ENCODE measurements at regions not wholly inside any gene's neighbourhood (a gene's known extent, or its start where the extent isn't known, plus 50 kb on each side); places are given as distances from the start of the nearest gene placed in this dataset.

- WGBS, result 66% methylated on average over 9 of the region's 9 CpGs
- peaks cover 8 to 21% (median 12%) of the 10 kb centered on the region in 4 donors for H3K9me3 ChIP-seq (ENCODE audit: control insufficient read depth in 4 of 4, low read length in 3 of 4)
- H3K36me3 ChIP-seq (ENCODE audit: control insufficient read depth in 4 of 4, insufficient read depth in 3 of 4, low read depth in 1 of 4, low read length in 3 of 4), result no peaks in the 10 kb centered on the region
- H3K4me3 ChIP-seq (ENCODE audit: low read depth in 1 of 3, low read length in 3 of 3), result no peak overlapping the region
- no peak for DNase-seq (ENCODE audit: low spot score)
- H3K4me1 ChIP-seq (ENCODE audit: control insufficient read depth in 4 of 4, insufficient read depth in 4 of 4, low read length in 3 of 4), result no peaks in the 10 kb centered on the region
- H3K27me3 ChIP-seq (ENCODE audit: control insufficient read depth in 4 of 4, insufficient read depth in 4 of 4, low read length in 3 of 4), result peaks cover 0 to 3% (median under 1%) of the 10 kb centered on the region in 4 donors
- H3K9ac ChIP-seq (ENCODE audit: low read depth in 1 of 2, low read length in 2 of 2), result no peak overlapping the region
- H3K27ac ChIP-seq (ENCODE audit: low read depth in 1 of 2, low read length in 2 of 2), result no peak overlapping the region
- TF ChIP-seq HNF4G (IDR thresholded peaks at IDR 0.05) (no peak), GABPA (IDR thresholded peaks at IDR 0.05 in 1 of 2, conservative IDR thresholded peaks at IDR 0.05 in 1 of 2) (no peak), RAD21 (IDR thresholded peaks at IDR 0.05) (no peak), EGR1 (IDR thresholded peaks at IDR 0.05; ENCODE audit: low read depth in 2 of 2) (no peak), FOXA2 (IDR thresholded peaks at IDR 0.05) (no peak), NR2F2 (IDR thresholded peaks at IDR 0.05) (no peak)
These were observed 188.8 kb downstream of the SNX19 start for GRCh38 chr11:130727157-130728119.

- H3K9me3 ChIP-seq (ENCODE audit: control insufficient read depth in 4 of 4, low read length in 3 of 4), result peaks cover 9 to 21% (median 14%) of the 10 kb centered on the region in 4 donors
- TF ChIP-seq REST (IDR thresholded peaks at IDR 0.05) (no peak), HNF4A (conservative IDR thresholded peaks at IDR 0.05) (no peak), FOXA2 (IDR thresholded peaks at IDR 0.05) (no peak), NR2F2 (IDR thresholded peaks at IDR 0.05) (no peak), TAF1 (conservative IDR thresholded peaks at IDR 0.05) (no peak), RAD21 (IDR thresholded peaks at IDR 0.05) (no peak)
- peaks cover 0 to 3% (median 0%) of the 10 kb centered on the region in 4 donors for H3K27me3 ChIP-seq (ENCODE audit: control insufficient read depth in 4 of 4, insufficient read depth in 4 of 4, low read length in 3 of 4)
- no peak overlapping the region for H3K27ac ChIP-seq (ENCODE audit: low read depth in 1 of 2, low read length in 2 of 2)
- H3K4me1 ChIP-seq (ENCODE audit: control insufficient read depth in 4 of 4, insufficient read depth in 4 of 4, low read length in 3 of 4), result no peaks in the 10 kb centered on the region
- no peak overlapping the region for H3K9ac ChIP-seq (ENCODE audit: low read depth in 1 of 2, low read length in 2 of 2)
- no peaks in the 10 kb centered on the region for H3K36me3 ChIP-seq (ENCODE audit: control insufficient read depth in 4 of 4, insufficient read depth in 3 of 4, low read depth in 1 of 4, low read length in 3 of 4)
- no peak for DNase-seq (ENCODE audit: low spot score)
- WGBS, result 72% methylated on average over 8 of the region's 8 CpGs
- no peak overlapping the region for H3K4me3 ChIP-seq (ENCODE audit: low read depth in 1 of 3, low read length in 3 of 3)
These were observed 187.8 kb downstream of the SNX19 start for GRCh38 chr11:130728185-130729180.

GRCh38 chr11:130729193-130729592, 187.1 kb downstream of the SNX19 start:
- Histone ChIP-seq H3K9ac (ENCODE audit: low read depth in 1 of 2, low read length in 2 of 2) (no peak overlapping the region), H3K36me3 (ENCODE audit: control insufficient read depth in 4 of 4, insufficient read depth in 3 of 4, low read depth in 1 of 4, low read length in 3 of 4) (no peaks in the 10 kb centered on the region), H3K27ac (ENCODE audit: low read depth in 1 of 2, low read length in 2 of 2) (no peak overlapping the region), H3K4me3 (ENCODE audit: low read depth in 1 of 3, low read length in 3 of 3) (no peak overlapping the region), H3K27me3 (ENCODE audit: control insufficient read depth in 4 of 4, insufficient read depth in 4 of 4, low read length in 3 of 4) (peaks cover 0 to 3% (median 0%) of the 10 kb centered on the region in 4 donors), H3K9me3 (ENCODE audit: control insufficient read depth in 4 of 4, low read length in 3 of 4) (peaks cover 9 to 21% (median 14%) of the 10 kb centered on the region in 4 donors), H3K4me1 (ENCODE audit: control insufficient read depth in 4 of 4, insufficient read depth in 4 of 4, low read length in 3 of 4) (no peaks in the 10 kb centered on the region)
- no peak for DNase-seq (ENCODE audit: low spot score)
- TF ChIP-seq CTCF (IDR thresholded peaks at IDR 0.05; ENCODE audit: low read depth, low read length, missing input control) (no peak), ZBTB33 (IDR thresholded peaks at IDR 0.05) (no peak), TAF1 (conservative IDR thresholded peaks at IDR 0.05) (no peak), SP1 (IDR thresholded peaks at IDR 0.05) (no peak), GABPA (IDR thresholded peaks at IDR 0.05 in 1 of 2, conservative IDR thresholded peaks at IDR 0.05 in 1 of 2) (no peak), RAD21 (IDR thresholded peaks at IDR 0.05) (no peak), FOXA2 (IDR thresholded peaks at IDR 0.05) (no peak)
